Neural cell (in vitro differentiated cells): ENCODE measurements at regions not wholly inside any gene's neighbourhood (a gene's known extent, or its start where the extent isn't known, plus 50 kb on each side); places are given as distances from the start of the nearest gene placed in this dataset.
"Not testable (repeated sequence)": the region's sequence is repeated elsewhere in the genome, so short reads cannot be mapped to it uniquely, and the experiment has no call there.

ENCODE experiments used
- H2AFZ ChIP-seq: fragments of 200-600, 300-800 bp; sonication (generic), shearing (Covaris generic); 2 replicates; pipeline ENCODE4 v1.6.0; 2014; ENCODE audit warnings: low read depth, mild to moderate bottlenecking, antibody characterized with exemption, low read length, moderate library complexity
- H3F3A ChIP-seq: fragments of 200-600 bp; shearing (Covaris generic); 2 replicates; pipeline ENCODE4 v1.6.1; 2016; ENCODE audit warnings: mild to moderate bottlenecking, moderate library complexity, mixed read lengths, antibody characterized with exemption, low read length; ENCODE audit not compliant: insufficient read depth, poor library complexity, severe bottlenecking
- H3K27ac ChIP-seq: fragments of 200-600, 300-800 bp; sonication (generic), shearing (Covaris generic); 2 replicates; pipeline ENCODE4 v1.5.1; 2014; ENCODE audit warnings: mild to moderate bottlenecking, low read length, moderate library complexity
- H3K27me3 ChIP-seq: fragments of 300-800, 200-600 bp; sonication (generic), shearing (Covaris generic); 2 replicates; pipeline ENCODE4 v1.6.0; 2014; ENCODE audit warnings: mild to moderate bottlenecking, low read depth, low read length, moderate library complexity; ENCODE audit not compliant: insufficient read depth
- H3K36me3 ChIP-seq: fragments of 300-800, 200-600 bp; sonication (generic), shearing (Covaris generic); 2 replicates; pipeline ENCODE4 v1.5.1; 2014; ENCODE audit warnings: mild to moderate bottlenecking, antibody characterized with exemption, low read length, moderate library complexity; ENCODE audit not compliant: insufficient read depth
- H3K4me2 ChIP-seq: fragments of 300-800, 200-600 bp; sonication (generic), shearing (Covaris generic); 2 replicates; pipeline ENCODE4 v1.6.0; 2014; ENCODE audit warnings: mild to moderate bottlenecking, low read length
- H3K4me3 ChIP-seq: fragments of 300-800, 200-600 bp; sonication (generic), shearing (Covaris generic); 2 replicates; pipeline ENCODE4 v1.5.1; 2014; ENCODE audit warnings: mild to moderate bottlenecking, low read length, moderate library complexity
- H3K79me2 ChIP-seq: fragments of 200-600 bp; shearing (Covaris generic); replicated peaks from 2 replicates; pipeline ENCODE4 v1.6.0; 2014; ENCODE audit warnings: mild to moderate bottlenecking, low read length, moderate library complexity; ENCODE audit not compliant: insufficient read depth
- H3K9ac ChIP-seq: fragments of 300-800, 200-600 bp; sonication (generic), shearing (Covaris generic); 2 replicates; pipeline ENCODE4 v1.6.1; 2016; ENCODE audit warnings: mild to moderate bottlenecking, low read length, mixed read lengths
- H3K9me2 ChIP-seq: fragments of 200-600 bp; shearing (Covaris generic); 2 replicates; pipeline ENCODE4 v1.6.1; 2016; ENCODE audit warnings: mild to moderate bottlenecking, low read length, mixed read lengths; ENCODE audit not compliant: insufficient read depth
- H3K9me3 ChIP-seq: fragments of 200-600, 300-800 bp; sonication (generic), shearing (Covaris generic); 2 replicates; pipeline ENCODE4 v1.6.1; 2016; ENCODE audit warnings: mild to moderate bottlenecking, mixed run types, low read length, moderate library complexity, mixed read lengths
- H4K20me1 ChIP-seq: fragments of 200-600 bp; shearing (Covaris generic); 2 replicates; pipeline ENCODE4 v1.6.1; 2016; ENCODE audit warnings: mild to moderate bottlenecking, mixed run types; ENCODE audit not compliant: insufficient read depth

GRCh38 chrX:89539150-89539549 lies 382.6 kb upstream of the TGIF2LX start:
- H3K9ac ChIP-seq, H2AFZ ChIP-seq, H3K4me2 ChIP-seq, H3K9me3 ChIP-seq, H3K27me3 ChIP-seq, H3F3A ChIP-seq, H3K9me2 ChIP-seq, H3K4me3 ChIP-seq, H4K20me1 ChIP-seq, H3K79me2 ChIP-seq, H3K27ac ChIP-seq, H3K36me3 ChIP-seq: not testable (repeated sequence)

GRCh38 chrX:89557146-89557545 lies 364.6 kb upstream of the TGIF2LX start:
- not testable (repeated sequence) for H3K4me3 ChIP-seq, H3K9me2 ChIP-seq, H3K9ac ChIP-seq, H3K36me3 ChIP-seq, H3K27me3 ChIP-seq, H4K20me1 ChIP-seq, H2AFZ ChIP-seq, H3K9me3 ChIP-seq, H3F3A ChIP-seq, H3K27ac ChIP-seq, H3K4me2 ChIP-seq, H3K79me2 ChIP-seq

GRCh38 chrX:89562079-89562478 lies 359.6 kb upstream of the TGIF2LX start:
- not testable (repeated sequence) for H4K20me1 ChIP-seq

GRCh38 chrX:89563107-89563506 lies 358.6 kb upstream of the TGIF2LX start:
- not testable (repeated sequence) for H2AFZ ChIP-seq, H3K9me2 ChIP-seq, H3F3A ChIP-seq, H3K9me3 ChIP-seq, H4K20me1 ChIP-seq, H3K4me2 ChIP-seq, H3K4me3 ChIP-seq, H3K27ac ChIP-seq, H3K36me3 ChIP-seq, H3K9ac ChIP-seq, H3K27me3 ChIP-seq, H3K79me2 ChIP-seq

More at GRCh38 chrX:89562079-89562478, 359.6 kb upstream of the TGIF2LX start:
- H3K79me2 ChIP-seq, H3K4me2 ChIP-seq, H3K9me3 ChIP-seq, H3K27ac ChIP-seq, H3K9ac ChIP-seq, H3K36me3 ChIP-seq, H3F3A ChIP-seq, H3K9me2 ChIP-seq, H3K4me3 ChIP-seq, H2AFZ ChIP-seq, H3K27me3 ChIP-seq: not testable (repeated sequence)

- H3F3A ChIP-seq, H3K9me2 ChIP-seq, H3K4me2 ChIP-seq, H2AFZ ChIP-seq, H3K36me3 ChIP-seq, H3K27ac ChIP-seq, H3K9ac ChIP-seq, H4K20me1 ChIP-seq, H3K79me2 ChIP-seq, H3K9me3 ChIP-seq, H3K27me3 ChIP-seq, H3K4me3 ChIP-seq: not testable (repeated sequence)
These were observed 353.9 kb upstream of the TGIF2LX start for GRCh38 chrX:89567787-89568186.

- not testable (repeated sequence) for H3F3A ChIP-seq, H3K9ac ChIP-seq, H3K36me3 ChIP-seq, H3K9me3 ChIP-seq, H3K9me2 ChIP-seq, H3K79me2 ChIP-seq, H3K4me2 ChIP-seq, H2AFZ ChIP-seq, H4K20me1 ChIP-seq, H3K4me3 ChIP-seq, H3K27me3 ChIP-seq, H3K27ac ChIP-seq
These were observed 339.8 kb upstream of the TGIF2LX start for GRCh38 chrX:89581868-89582267.

- H2AFZ ChIP-seq, H3K4me2 ChIP-seq, H3K9ac ChIP-seq, H3K9me3 ChIP-seq, H3K4me3 ChIP-seq, H3F3A ChIP-seq, H3K79me2 ChIP-seq, H4K20me1 ChIP-seq, H3K27me3 ChIP-seq, H3K27ac ChIP-seq, H3K36me3 ChIP-seq, H3K9me2 ChIP-seq: not testable (repeated sequence)
These were observed 289.9 kb upstream of the TGIF2LX start for GRCh38 chrX:89631858-89632257.

- not testable (repeated sequence) for H2AFZ ChIP-seq, H3K4me3 ChIP-seq, H3K4me2 ChIP-seq, H3K9me3 ChIP-seq, H3K9ac ChIP-seq, H3K27ac ChIP-seq, H3K9me2 ChIP-seq, H3K79me2 ChIP-seq, H3K36me3 ChIP-seq, H3F3A ChIP-seq, H4K20me1 ChIP-seq, H3K27me3 ChIP-seq
These were observed 285.8 kb upstream of the TGIF2LX start for GRCh38 chrX:89635887-89636286.
